GM23248 (cell line): ENCODE measurements at regions not wholly inside any gene's neighbourhood (a gene's known extent, or its start where the extent isn't known, plus 50 kb on each side); places are given as distances from the start of the nearest gene placed in this dataset.

Experiments
- DNase-seq: peaks from one replicate; pipeline ENCODE4 v3.0.0-alpha.2; 2015
- H2AFZ ChIP-seq: fragments of 200-600 bp; sonication (generic); 2 replicates; pipeline ENCODE4 v1.6.1; 2016; ENCODE audit warnings: antibody characterized with exemption
- H3F3A ChIP-seq: fragments of 200-600 bp; sonication (generic); 2 replicates; pipeline ENCODE4 v1.6.1; 2016; ENCODE audit warnings: mild to moderate bottlenecking, antibody characterized with exemption, mixed run types; ENCODE audit not compliant: insufficient read depth
- H3K27ac ChIP-seq: fragments of 200-600 bp; sonication (generic); 2 replicates; pipeline ENCODE4 v1.5.1; 2016; ENCODE audit warnings: mild to moderate bottlenecking
- H3K27me3 ChIP-seq: fragments of 200-600 bp; sonication (generic); replicated peaks from 2 replicates; pipeline ENCODE4 v1.6.1; 2016; ENCODE audit warnings: mild to moderate bottlenecking; ENCODE audit not compliant: insufficient read depth
- H3K36me3 ChIP-seq: fragments of 200-600 bp; sonication (generic); 2 replicates; pipeline ENCODE4 v1.6.1; 2016; ENCODE audit warnings: low read depth, mild to moderate bottlenecking
- H3K4me1 ChIP-seq: fragments of 200-600 bp; sonication (generic); 2 replicates; pipeline ENCODE4 v1.6.1; 2016; ENCODE audit warnings: mild to moderate bottlenecking; ENCODE audit not compliant: insufficient read depth
- H3K4me2 ChIP-seq: fragments of 200-600 bp; sonication (generic); one replicate; pipeline ENCODE4 v1.6.1; 2016; ENCODE audit warnings: mild to moderate bottlenecking; ENCODE audit not compliant: unreplicated experiment
- H3K4me3 ChIP-seq: fragments of 200-600 bp; sonication (generic); 2 replicates; pipeline ENCODE4 v1.5.1; 2016; ENCODE audit warnings: mild to moderate bottlenecking
- H3K79me2 ChIP-seq: fragments of 200-600 bp; sonication (generic); 2 replicates; pipeline ENCODE4 v1.6.1; 2016; ENCODE audit warnings: mild to moderate bottlenecking; ENCODE audit not compliant: insufficient read depth
- H3K9ac ChIP-seq: fragments of 200-600 bp; sonication (generic); 2 replicates; pipeline ENCODE4 v1.6.1; 2016; ENCODE audit warnings: mild to moderate bottlenecking
- H3K9me2 ChIP-seq: fragments of 200-600 bp; sonication (generic); 2 replicates; pipeline ENCODE4 v1.6.1; 2016; ENCODE audit warnings: mixed run types, mild to moderate bottlenecking, moderate library complexity; ENCODE audit not compliant: insufficient read depth
- H3K9me3 ChIP-seq: fragments of 200-600 bp; sonication (generic); one replicate; pipeline ENCODE4 v1.6.1; 2017; ENCODE audit warnings: low read depth
- H4K20me1 ChIP-seq: fragments of 200-600 bp; sonication (generic); 2 replicates; pipeline ENCODE4 v1.6.0; 2016; ENCODE audit not compliant: insufficient read depth
- EZH2 ChIP-seq: fragments of 200-600 bp; sonication (generic); IDR thresholded peaks from 2 replicates; pipeline ENCODE4 v1.6.1; 2018; ENCODE audit warnings: antibody characterized with exemption, mild to moderate bottlenecking; ENCODE audit not compliant: insufficient read depth, poor library complexity, severe bottlenecking
- EZH2phosphoT487 ChIP-seq: fragments of 200-600 bp; sonication (generic); IDR thresholded peaks from 2 replicates; pipeline ENCODE4 v1.6.1; 2018; ENCODE audit warnings: antibody characterized with exemption, moderate library complexity, mild to moderate bottlenecking, low read depth; ENCODE audit not compliant: insufficient read depth
- WGBS, 2 experiments: methylation state at CpG; one replicate each; pipeline ENCODE4 v1.1.6; 2015 to 2017; ENCODE audit warnings: low lambda C conversion rate in 2 of 2, low coverage in 1 of 2; ENCODE audit errors: missing lambda C conversion rate in 2 of 2; 5-methylcytosine and 5-hydroxymethylcytosine counted together
- in situ Hi-C: fragments of 300-500 bp; cut with MboI; formaldehyde crosslinking; loops from 2 replicates; pipeline ENCODE4 v1.15.0; 2020

DNA sequence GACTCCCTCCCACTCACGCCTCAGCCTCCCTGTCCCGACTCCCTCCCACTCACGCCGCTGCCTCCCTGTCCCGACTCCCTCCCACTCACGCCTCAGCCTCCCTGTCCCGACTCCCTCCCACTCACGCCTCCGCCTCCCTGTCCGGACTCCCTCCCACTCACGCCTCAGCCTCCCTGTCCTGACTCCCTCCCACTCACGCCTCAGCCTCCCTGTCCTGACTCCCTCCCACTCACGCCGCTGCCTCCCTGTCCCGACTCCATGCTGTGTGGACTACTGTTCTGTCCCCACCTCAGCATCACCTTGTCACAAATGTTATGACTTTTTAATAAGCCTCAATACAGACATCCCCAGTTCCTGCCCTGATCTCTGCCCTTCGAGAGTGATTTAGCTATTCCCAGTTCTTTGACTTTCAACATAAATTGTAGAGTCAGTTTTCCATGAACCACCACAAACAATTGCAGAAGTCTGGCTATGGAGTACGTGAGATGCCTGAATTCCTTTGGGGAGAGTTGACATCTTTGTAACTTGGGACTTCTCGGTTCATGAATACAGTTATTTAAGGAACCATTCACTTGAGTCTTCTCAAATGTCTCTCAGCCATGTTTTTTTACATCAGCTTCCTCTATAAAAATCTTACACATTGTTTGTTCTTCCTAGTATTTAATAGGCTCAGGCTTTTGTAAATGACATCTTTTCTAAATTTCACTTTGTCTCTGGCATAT lies 71.9 kb downstream of the FOXL3 start:
- Histone ChIP-seq H3K36me3 (no peaks in the 10 kb centered on the region), H3K79me2 (no peaks in the 10 kb centered on the region), H3K4me2 (peak overlapping the region; percentile 77), H3K4me1 (no peaks in the 10 kb centered on the region; the same call in 1 of the 2 replicates), H3K27ac (no peak overlapping the region), H3K9ac (0 out of 2 replicates have a peak overlapping the region, but pooled peaks have one; percentile 12), H3F3A (no peaks in the 10 kb centered on the region), H3K9me3 (no peaks in the 10 kb centered on the region), H3K9me2 (no peaks in the 10 kb centered on the region), H4K20me1 (no peaks in the 10 kb centered on the region), H3K27me3 (peaks cover 44% of the 10 kb centered on the region), H3K4me3 (peak overlapping the region; percentile 66), H2AFZ (peak overlapping the region; percentile 88)
- peak; percentile 10 for DNase-seq
- TF ChIP-seq EZH2 (no peak), EZH2phosphoT487 (no peak)
- WGBS, 2 experiments = 23 to 62% methylated on average over 7 to 17 of the region's 18 CpGs
- in situ Hi-C loops = no loop called here

DNA sequence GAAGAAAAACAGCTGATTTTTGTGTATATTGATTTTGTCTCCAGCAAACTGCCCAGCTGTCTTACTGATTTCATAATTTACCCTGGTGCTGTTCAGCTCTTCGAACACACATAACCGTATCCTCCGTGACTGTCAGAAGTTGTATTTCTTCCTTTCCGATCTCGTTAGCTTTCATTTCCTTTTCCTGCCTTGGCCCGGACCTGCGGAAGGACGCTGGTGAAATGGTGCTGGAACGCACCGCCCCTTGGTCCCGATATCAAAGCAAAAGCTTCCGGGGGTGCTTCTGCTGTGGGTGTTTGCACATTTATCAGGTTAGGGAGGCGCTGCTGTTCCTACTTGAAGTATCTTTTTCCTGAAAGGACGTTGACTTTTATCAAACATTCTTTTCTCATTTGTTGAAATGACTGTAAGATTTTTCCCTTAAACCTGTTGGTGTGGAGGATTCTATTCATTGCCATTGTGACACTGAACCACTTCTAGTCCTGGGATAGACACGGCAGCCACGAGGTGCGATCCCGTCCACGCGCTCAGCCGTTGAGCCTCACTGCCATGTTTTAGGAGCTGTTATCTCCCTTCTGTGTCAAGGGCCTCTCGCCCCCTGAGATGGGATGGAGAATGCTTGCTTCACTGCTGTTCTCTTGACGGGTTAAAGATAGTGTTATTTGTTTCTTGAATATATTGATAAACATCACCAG lies 72.6 kb downstream of the FOXL3 start:
- Histone ChIP-seq H3K4me1 (no peaks in the 10 kb centered on the region; the same call in 1 of the 2 replicates), H3K36me3 (no peaks in the 10 kb centered on the region), H3K9me3 (no peaks in the 10 kb centered on the region), H3K27me3 (peaks cover 51% of the 10 kb centered on the region), H3K4me3 (peak overlapping the region; percentile 66), H4K20me1 (no peaks in the 10 kb centered on the region), H3K9me2 (no peaks in the 10 kb centered on the region), H2AFZ (peak overlapping the region; percentile 88), H3K79me2 (no peaks in the 10 kb centered on the region), H3K27ac (no peak overlapping the region), H3K4me2 (peak overlapping the region; percentile 77), H3F3A (no peaks in the 10 kb centered on the region), H3K9ac (0 out of 2 replicates have a peak overlapping the region, but pooled peaks have one; percentile 12)
- peak; percentile 36 for DNase-seq
- in situ Hi-C loops = no loop called here
- TF ChIP-seq EZH2 (no peak), EZH2phosphoT487 (no peak)
- 19 to 22% methylated on average over 23 of the region's 23 CpGs for WGBS, 2 experiments

DNA sequence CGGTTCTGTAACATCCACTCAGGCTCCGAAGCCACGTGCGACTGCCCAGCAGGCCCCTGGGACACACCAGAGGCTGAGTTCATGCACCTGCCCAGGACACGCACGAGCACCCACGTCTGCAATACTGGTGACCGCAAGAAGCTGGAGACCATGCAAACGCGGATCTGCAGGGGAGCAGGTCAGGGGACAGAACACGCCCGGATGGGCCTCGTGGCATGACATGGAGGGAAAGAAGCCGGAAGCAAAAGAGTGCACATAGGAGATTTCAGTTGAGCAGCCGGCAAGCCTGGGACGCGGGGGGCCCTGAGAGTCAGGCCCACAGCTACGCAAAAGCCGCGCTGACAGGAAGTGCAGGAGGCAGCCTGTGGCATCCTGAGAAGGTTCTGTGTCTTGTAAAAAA lies 73.7 kb downstream of the FOXL3 start:
- H3F3A ChIP-seq = no peaks in the 10 kb centered on the region
- no peaks in the 10 kb centered on the region for H3K36me3 ChIP-seq
- no peak overlapping the region for H3K4me3 ChIP-seq
- H3K27ac ChIP-seq = no peak overlapping the region
- in situ Hi-C loops = no loop called here
- H3K4me1 ChIP-seq = no peaks in the 10 kb centered on the region; the same call in 1 of the 2 replicates
- H3K9me3 ChIP-seq = no peaks in the 10 kb centered on the region
- H3K9ac ChIP-seq = no peak overlapping the region
- 88 to 89% methylated on average over 20 of the region's 20 CpGs for WGBS, 2 experiments
- H3K27me3 ChIP-seq = peaks cover 50% of the 10 kb centered on the region
- no peak overlapping the region for H2AFZ ChIP-seq
- no peak for TF ChIP-seq EZH2
- no peak for TF ChIP-seq EZH2phosphoT487
- H3K9me2 ChIP-seq = no peaks in the 10 kb centered on the region
- H3K79me2 ChIP-seq = no peaks in the 10 kb centered on the region
- H3K4me2 ChIP-seq = no peak overlapping the region
- no peaks in the 10 kb centered on the region for H4K20me1 ChIP-seq
- no peak for DNase-seq

DNA sequence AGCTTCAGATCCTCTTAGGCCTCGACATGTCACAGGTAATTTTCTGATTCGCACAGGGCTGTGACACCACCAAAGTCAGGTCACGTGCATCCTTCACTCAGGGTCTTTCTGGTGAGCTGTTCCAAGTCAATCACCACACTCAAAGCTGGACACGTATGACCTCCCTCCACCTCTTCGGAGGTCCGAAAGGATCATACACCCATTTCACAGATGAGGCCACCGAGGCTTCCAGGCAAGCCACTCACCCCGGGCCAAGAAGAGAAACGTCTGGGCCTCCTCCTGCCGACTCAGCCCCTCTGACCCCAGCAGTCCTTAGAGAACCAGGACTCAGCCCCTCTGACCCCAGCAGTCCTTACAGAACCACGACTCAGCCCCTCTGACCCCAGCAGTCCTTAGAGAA lies 74.6 kb downstream of the FOXL3 start:
- no peaks in the 10 kb centered on the region; the same call in 1 of the 2 replicates for H3K4me1 ChIP-seq
- no peak overlapping the region for H3K9ac ChIP-seq
- H3K4me2 ChIP-seq = no peak overlapping the region
- no peaks in the 10 kb centered on the region for H3K36me3 ChIP-seq
- H2AFZ ChIP-seq = no peak overlapping the region
- TF ChIP-seq EZH2phosphoT487 (no peak), EZH2 (no peak)
- H3K79me2 ChIP-seq = no peaks in the 10 kb centered on the region
- no peak overlapping the region for H3K27ac ChIP-seq
- WGBS, 2 experiments = 63 to 71% methylated on average over 11 of the region's 11 CpGs
- in situ Hi-C loops = no loop called here
- H3K9me3 ChIP-seq = no peaks in the 10 kb centered on the region
- no peak overlapping the region for H3K4me3 ChIP-seq
- no peaks in the 10 kb centered on the region for H4K20me1 ChIP-seq
- H3K27me3 ChIP-seq = peaks cover 46% of the 10 kb centered on the region
- DNase-seq = no peak
- H3K9me2 ChIP-seq = no peaks in the 10 kb centered on the region
- no peaks in the 10 kb centered on the region for H3F3A ChIP-seq
